ENCODE measurements at regions not wholly inside any gene's neighbourhood (a gene's known extent, or its start where the extent isn't known, plus 50 kb on each side); places are given as distances from the start of the nearest gene placed in this dataset.

- DNase-seq (ENCODE audit: low read depth, low spot score) (no peak), FAIRE-seq (no peak)
- H3K27ac ChIP-seq (ENCODE audit: control insufficient read depth, insufficient read depth, low read length), result no peak overlapping the region
- no peak overlapping the region for H2AFZ ChIP-seq (ENCODE audit: control insufficient read depth, low read length)
- no peaks in the 10 kb centered on the region for H3K9me1 ChIP-seq (ENCODE audit: control insufficient read depth, extremely low read depth, insufficient read depth, low read length)
- no peak overlapping the region for H3K4me3 ChIP-seq (ENCODE audit: control insufficient read depth in 2 of 3, extremely low read depth in 1 of 3, insufficient read depth in 2 of 3, low read depth in 1 of 3, low read length in 3 of 3)
- peaks cover 9% of the 10 kb centered on the region for H3K4me1 ChIP-seq (ENCODE audit: control insufficient read depth, extremely low read depth, insufficient read depth, low read length)
- no peak for TF ChIP-seq CTCF (optimal IDR thresholded peaks at IDR 0.05 in 1 of 3, IDR thresholded peaks at IDR 0.05 in 1 of 3, conservative IDR thresholded peaks at IDR 0.05 in 1 of 3; ENCODE audit: extremely low read depth in 1 of 3, insufficient read depth in 2 of 3, low read length in 3 of 3)
- TF ChIP-seq EZH2 (IDR thresholded peaks at IDR 0.05; ENCODE audit: low read length), result no peak
- no peak overlapping the region for H3K9ac ChIP-seq (ENCODE audit: control insufficient read depth, extremely low read depth, insufficient read depth, low read length)
- dilution Hi-C loops (cut with MboI; ENCODE audit: extremely low pct_ligation_motif_present, low sequenced_read_pairs), result no loop called here
- no peaks in the 10 kb centered on the region for H3K79me2 ChIP-seq (ENCODE audit: control insufficient read depth, insufficient read depth, low read length)
- no peaks in the 10 kb centered on the region for H3K27me3 ChIP-seq (ENCODE audit: control insufficient read depth, extremely low read depth, insufficient read depth, low read length)
- no peaks in the 10 kb centered on the region for H3K9me3 ChIP-seq (ENCODE audit: control insufficient read depth, low read depth, low read length)
- H4K20me1 ChIP-seq (ENCODE audit: control insufficient read depth, extremely low read depth, insufficient read depth, low read length), result no peaks in the 10 kb centered on the region
- H3K36me3 ChIP-seq (ENCODE audit: control insufficient read depth in 2 of 2, extremely low read depth in 1 of 2, insufficient read depth in 2 of 2, low read length in 2 of 2), result no peaks in the 10 kb centered on the region
- H3K4me2 ChIP-seq (ENCODE audit: control insufficient read depth, extremely low read depth, insufficient read depth, low read depth, low read length), result no peak overlapping the region
These were observed 1104.6 kb upstream of the MAP3K7 start for GRCh38 chr6:91691449-91691848.

GRCh38 chr6:91683240-91683639 is 1096.4 kb upstream of the MAP3K7 start:
- no peak overlapping the region for H2AFZ ChIP-seq (ENCODE audit: control insufficient read depth, low read length)
- no peaks in the 10 kb centered on the region for H3K9me1 ChIP-seq (ENCODE audit: control insufficient read depth, extremely low read depth, insufficient read depth, low read length)
- no peak overlapping the region for H3K27ac ChIP-seq (ENCODE audit: control insufficient read depth, insufficient read depth, low read length)
- H3K9ac ChIP-seq (ENCODE audit: control insufficient read depth, extremely low read depth, insufficient read depth, low read length), result no peak overlapping the region
- no peaks in the 10 kb centered on the region for H3K36me3 ChIP-seq (ENCODE audit: control insufficient read depth in 2 of 2, extremely low read depth in 1 of 2, insufficient read depth in 2 of 2, low read length in 2 of 2)
- no peaks in the 10 kb centered on the region for H3K27me3 ChIP-seq (ENCODE audit: control insufficient read depth, extremely low read depth, insufficient read depth, low read length)
- H4K20me1 ChIP-seq (ENCODE audit: control insufficient read depth, extremely low read depth, insufficient read depth, low read length), result no peaks in the 10 kb centered on the region
- no peaks in the 10 kb centered on the region for H3K4me1 ChIP-seq (ENCODE audit: control insufficient read depth, extremely low read depth, insufficient read depth, low read length)
- no peak for FAIRE-seq
- no peak overlapping the region for H3K4me2 ChIP-seq (ENCODE audit: control insufficient read depth, extremely low read depth, insufficient read depth, low read depth, low read length)
- DNase-seq (ENCODE audit: low read depth, low spot score), result no peak
- no peaks in the 10 kb centered on the region for H3K9me3 ChIP-seq (ENCODE audit: control insufficient read depth, low read depth, low read length)
- H3K79me2 ChIP-seq (ENCODE audit: control insufficient read depth, insufficient read depth, low read length), result no peaks in the 10 kb centered on the region
- dilution Hi-C loops (cut with MboI; ENCODE audit: extremely low pct_ligation_motif_present, low sequenced_read_pairs), result no loop called here
- H3K4me3 ChIP-seq (ENCODE audit: control insufficient read depth in 2 of 3, extremely low read depth in 1 of 3, insufficient read depth in 2 of 3, low read depth in 1 of 3, low read length in 3 of 3), result no peak overlapping the region
- TF ChIP-seq CTCF (optimal IDR thresholded peaks at IDR 0.05 in 1 of 3, IDR thresholded peaks at IDR 0.05 in 1 of 3, conservative IDR thresholded peaks at IDR 0.05 in 1 of 3; ENCODE audit: extremely low read depth in 1 of 3, insufficient read depth in 2 of 3, low read length in 3 of 3) (no peak), EZH2 (IDR thresholded peaks at IDR 0.05; ENCODE audit: low read length) (no peak)

All from keratinocyte (primary cell).